Activated effector memory CD4-positive, alpha-beta T cell treated with anti-CD3 and anti-CD28 coated beads, Interleukin-2, amount 50 U/mL, for 16 hours (primary cell): ENCODE measurements at regions not wholly inside any gene's neighbourhood (a gene's known extent, or its start where the extent isn't known, plus 50 kb on each side); places are given as distances from the start of the nearest gene placed in this dataset.

ENCODE experiments used
- DNase-seq: peaks from one replicate; pipeline ENCODE4 v3.0.0-alpha.2; 2020

DNA sequence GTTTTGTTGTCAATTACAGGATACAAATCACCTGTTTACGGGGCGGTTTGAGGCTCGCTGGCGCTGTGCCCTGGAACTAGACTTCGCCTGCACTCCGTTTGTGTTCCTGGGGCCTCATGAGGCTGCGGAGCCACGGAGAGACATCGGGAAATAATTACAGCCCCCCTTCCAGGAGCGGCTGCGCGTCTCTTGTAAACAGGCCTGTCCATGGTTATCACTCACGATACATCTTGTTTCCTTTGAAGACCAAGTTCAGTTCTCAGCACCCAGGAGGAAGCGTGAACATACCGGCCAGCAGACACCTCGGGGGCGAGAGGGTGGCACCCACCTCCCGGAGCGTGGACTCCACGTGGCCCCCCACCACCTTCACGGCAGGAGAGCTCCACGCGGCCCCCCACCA is 297.1 kb upstream of the IRX4 start:
- DNase-seq, result no peak

DNA sequence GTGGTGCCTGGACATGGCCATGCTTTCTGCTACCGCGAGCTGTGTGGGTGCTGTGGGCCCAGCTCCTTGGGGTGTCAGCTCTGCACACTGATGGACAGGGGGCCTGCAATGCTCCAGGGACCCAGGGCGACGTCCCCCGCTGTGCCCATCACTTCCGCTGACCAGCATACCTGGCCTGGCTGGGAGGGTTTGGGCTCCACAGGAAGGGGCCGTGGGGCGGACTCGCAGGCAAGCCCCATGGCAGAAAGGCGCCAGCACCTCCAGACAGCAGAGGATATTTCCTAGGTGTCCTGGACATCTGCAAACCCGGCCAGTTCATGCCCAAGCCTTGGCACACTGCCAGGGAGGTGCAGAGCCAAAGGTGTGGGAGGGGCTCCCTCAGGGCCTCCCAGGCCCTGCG is 295.8 kb upstream of the IRX4 start:
- DNase-seq, result no peak

DNA sequence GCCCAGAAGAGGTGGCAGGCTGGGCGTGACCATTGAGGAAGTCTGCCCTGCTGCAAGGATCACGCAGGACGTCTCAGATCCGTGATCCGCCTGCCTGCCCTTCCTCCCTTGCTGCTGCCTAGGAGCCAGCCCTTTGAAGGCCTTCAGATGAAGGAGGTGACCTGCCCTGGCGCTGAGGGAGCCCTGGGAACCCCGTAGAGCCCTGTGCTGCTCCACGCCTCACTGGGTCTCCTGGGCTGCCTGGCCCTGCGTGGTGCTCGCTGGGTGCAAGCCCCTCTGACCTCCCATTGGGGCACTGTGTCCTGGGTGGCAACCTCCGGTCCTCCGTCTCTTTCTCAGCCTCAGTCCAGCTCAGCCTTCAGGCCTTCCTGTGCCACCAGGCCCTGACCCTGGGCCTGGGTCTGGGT is 295.3 kb upstream of the IRX4 start:
- DNase-seq, result no peak

DNA sequence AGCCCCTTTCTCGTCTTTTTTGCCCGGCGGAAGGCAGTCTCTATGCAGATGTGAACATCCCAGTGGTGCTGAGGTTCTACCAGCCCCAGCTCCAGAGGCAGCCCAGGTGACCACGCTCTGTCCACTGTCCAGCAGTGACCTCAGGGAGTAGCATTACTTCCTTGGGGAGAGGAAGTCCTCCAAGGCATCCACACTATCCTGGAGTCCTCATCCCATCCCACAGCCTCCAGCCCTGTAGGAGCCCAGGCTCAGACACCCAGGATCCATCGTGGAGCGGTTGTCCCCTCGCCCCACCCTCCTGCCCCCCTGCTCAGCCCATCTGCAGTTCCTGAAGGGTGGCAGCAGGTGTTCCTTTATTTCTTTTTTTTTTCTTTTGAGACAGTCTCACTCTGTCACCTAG is 294.5 kb upstream of the IRX4 start:
- no peak for DNase-seq

DNA sequence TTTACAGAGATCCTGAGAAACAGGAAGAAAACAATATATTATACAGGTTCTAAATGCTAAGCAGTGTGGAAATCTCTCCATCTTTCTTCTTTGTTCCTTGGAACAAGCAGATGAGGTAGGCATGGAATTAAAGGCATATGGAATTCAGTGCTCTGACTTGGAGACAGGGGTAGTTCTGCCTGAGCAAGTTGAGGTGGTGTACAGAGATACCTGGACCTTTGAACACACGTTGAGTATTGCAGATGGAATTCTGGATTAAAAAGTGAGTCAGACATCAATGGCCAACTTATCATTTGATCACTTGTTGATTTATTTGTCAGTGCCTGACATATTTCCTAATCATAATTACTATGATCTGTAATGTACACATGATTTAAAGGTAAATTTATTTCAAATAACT is 293.9 kb upstream of the IRX4 start:
- DNase-seq, result no peak

GRCh38 chr5:2175842-2176404 is 293.2 kb upstream of the IRX4 start:
- DNase-seq, result no peak

DNA sequence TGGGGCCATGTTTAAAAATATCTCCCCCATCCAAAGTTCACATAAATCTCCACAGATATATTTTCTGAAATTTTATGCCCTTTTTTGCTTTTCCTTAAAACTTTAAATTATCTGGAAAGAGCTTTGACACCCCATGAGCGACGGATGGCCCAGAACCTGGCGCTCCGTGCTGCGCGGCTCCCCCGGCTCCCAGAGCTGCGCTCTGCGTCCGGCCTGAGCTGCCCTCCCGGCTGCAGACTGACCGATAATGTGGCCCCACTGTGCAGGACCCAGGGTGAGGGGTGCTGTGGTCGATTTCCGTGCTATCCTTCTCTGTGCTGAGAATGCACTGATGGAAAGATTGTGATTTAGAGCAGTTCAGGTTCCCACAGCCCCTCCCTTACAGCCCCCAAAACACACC is 292.3 kb upstream of the IRX4 start:
- no peak for DNase-seq

DNA sequence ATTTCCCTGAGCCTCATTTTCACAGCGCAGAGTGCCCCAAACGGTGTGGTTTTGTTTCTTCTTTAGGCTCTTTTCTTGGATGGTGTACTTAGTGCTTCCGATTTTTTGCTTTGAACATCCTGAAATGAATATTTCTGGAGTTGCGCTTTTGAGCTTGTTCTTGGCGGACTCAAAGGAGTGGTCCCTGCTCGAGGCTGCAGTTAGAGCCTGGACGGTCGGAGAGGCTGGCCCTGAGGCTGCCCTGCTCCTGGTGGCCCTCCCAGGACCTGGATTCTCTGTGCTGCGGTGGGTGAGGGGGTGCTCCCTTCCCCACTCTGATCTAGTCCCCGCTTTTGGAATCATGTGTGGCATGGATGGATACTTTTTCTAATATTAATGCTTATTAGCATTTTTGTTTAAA is 291.8 kb upstream of the IRX4 start:
- DNase-seq, result no peak

- DNase-seq, result no peak
These were observed 290.6 kb upstream of the IRX4 start for GRCh38 chr5:2173151-2173834.

DNA sequence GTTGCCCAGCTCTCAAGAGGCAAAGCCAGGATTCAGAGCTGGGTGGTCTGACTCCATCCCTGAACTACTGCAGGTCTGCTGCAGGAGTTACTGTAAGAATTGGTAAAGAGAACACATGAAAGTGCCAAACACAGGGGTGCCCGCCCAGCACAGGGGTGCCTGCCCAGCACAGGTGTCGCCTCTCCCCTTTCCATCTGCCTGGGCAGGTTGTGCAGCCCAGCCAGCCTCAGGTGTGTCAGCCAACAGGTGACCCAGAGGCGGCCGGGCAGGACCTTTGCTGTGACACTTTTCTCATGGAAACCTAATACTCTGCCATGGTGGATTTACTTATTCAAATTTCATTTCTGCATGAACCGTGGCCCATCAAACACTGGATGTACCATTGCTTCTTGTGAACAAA is 289.7 kb upstream of the IRX4 start:
- DNase-seq, result no peak

GRCh38 chr5:2170761-2171160 is 288.0 kb upstream of the IRX4 start:
- no peak for DNase-seq

DNA sequence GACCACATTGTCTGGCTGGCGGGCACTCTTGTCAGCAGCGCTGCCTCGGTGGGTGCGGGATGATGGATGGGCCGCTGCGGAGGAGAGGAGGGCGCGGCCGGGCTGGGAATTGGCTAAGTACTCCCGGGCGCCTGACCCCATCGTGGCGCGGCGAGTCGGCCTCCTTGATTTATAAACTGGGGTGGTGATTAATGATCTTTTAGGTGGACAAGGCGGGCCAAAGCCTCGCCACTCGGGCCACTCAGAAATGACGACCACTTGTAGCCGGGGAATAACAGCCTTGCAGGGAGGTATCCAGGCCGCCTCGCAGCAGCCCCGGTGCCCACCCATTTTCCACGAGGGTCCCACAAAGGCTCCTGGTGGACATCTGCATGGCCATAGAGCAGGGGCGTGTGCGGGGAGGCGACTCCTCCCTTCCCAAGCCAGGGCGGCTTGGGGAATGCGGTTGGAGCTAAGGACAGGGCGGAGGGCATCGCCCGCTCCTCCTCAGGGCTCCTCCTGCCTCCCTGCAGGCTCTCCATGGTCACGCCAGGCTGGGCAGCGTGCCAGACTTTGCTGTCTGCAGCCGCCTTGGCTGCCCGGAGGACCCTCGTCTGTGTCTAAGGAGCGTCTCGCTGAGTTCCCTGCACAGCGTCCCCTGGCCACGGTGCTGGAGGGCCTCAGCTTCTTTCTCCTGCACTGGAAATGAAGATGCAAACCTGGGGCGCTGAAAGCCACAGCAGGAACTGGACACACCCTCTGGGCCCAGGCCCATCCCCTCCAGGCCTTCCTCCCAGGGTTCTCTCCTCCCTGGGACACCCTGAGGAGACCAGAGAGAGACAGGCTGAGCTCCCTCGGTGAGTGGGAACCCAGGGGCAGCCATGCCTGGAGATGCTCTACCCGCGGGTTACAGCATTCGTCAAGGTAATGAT is 287.4 kb upstream of the IRX4 start:
- DNase-seq, result no peak

- no peak for DNase-seq
These were observed 286.7 kb upstream of the IRX4 start for GRCh38 chr5:2169430-2169808.

DNA sequence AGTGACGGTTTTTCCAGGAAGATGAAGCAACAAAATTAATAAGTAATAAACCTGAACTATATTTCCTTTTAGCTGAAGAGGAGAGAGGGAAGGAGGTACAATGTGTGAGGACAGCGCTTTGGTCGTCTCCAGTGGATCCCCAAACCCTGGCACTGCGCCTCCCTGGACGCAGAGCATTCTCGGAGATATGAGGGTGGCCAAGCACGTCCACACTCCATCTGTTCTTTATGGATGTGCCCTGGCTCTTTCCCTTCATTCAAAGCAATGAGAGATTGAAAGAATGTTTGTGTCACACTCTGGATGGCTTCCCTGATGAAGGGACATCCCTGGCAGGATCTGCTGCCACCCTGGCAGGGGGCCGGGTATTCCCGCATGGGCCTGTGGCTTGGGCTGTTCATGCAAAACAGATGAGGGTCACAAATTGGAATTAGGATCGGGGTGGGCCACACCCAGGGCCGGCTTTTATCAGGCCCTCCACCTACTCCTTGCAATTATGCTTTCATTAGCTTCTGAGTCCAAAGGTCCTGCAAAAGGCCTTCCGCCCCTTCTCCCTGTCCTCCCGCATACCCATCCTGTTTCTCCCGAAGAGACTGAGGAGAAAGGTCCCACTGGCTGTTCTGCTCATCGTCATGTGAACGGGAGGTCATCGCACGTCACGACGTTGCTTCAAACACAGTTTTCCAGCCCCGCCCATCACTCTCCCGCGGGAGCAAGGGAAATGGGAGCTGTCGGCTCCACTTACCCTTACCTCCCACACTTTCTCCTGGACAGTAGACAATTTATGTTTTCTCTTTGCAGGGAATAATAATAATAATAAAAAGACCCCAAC is 286.1 kb upstream of the IRX4 start:
- no peak for DNase-seq

DNA sequence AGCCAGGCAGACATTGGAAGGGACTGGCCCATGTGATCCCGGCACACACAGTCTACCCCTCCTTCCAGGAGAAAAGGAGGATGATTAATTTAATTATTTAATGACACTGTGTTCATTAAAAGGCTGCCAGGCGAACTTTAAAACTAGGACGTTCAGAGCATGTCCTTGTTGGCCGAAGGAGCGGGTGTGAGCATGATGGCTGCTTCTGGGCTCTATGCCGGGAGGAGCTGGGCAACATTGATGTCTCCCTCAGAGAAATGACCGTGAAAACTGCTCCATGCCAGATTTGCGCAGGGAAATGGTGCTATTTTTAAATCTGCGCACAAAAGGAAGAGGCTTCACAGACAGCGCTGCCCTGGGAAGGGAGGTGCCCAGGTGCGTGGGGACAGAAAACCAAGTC is 284.9 kb upstream of the IRX4 start:
- no peak for DNase-seq

- DNase-seq, result no peak
These were observed 284.3 kb upstream of the IRX4 start for GRCh38 chr5:2166979-2167377.

- DNase-seq, result no peak
These were observed 283.7 kb upstream of the IRX4 start for GRCh38 chr5:2166306-2166978.

GRCh38 chr5:2165615-2166305 is 283.0 kb upstream of the IRX4 start:
- DNase-seq, result no peak

DNA sequence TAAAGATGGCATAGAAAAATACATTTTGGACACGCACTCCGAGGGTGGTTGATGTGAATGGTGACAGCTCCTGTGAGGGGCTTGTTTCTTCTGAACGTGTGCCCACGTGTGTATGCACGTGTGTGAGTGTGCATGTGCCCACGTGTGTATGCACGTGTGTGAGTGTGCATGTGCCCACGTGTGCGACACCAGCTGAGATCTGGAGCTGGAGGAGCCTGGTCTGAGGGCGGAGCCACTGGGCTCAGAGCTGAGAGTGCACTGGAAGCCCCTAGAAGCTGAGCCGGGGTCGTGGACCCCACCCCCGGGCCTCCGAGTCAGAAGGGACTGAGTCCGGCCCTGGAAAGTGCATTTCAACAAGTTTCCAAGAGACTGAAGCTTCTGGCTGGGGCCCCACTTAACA is 282.5 kb upstream of the IRX4 start:
- DNase-seq, result no peak

GRCh38 chr5:2164586-2164985 is 281.9 kb upstream of the IRX4 start:
- DNase-seq, result no peak

GRCh38 chr5:2163940-2164490 is 281.3 kb upstream of the IRX4 start:
- DNase-seq, result no peak
